ENCODE measurements at regions not wholly inside any gene's neighbourhood (a gene's known extent, or its start where the extent isn't known, plus 50 kb on each side); places are given as distances from the start of the nearest gene placed in this dataset.

- H4K8ac ChIP-seq (ENCODE audit: low read depth, low read length), result no peak overlapping the region
- H4K91ac ChIP-seq (ENCODE audit: low read depth, low read length, poor library complexity), result no peak overlapping the region
- H3K18ac ChIP-seq (ENCODE audit: low read length), result no peak overlapping the region
- H3K27ac ChIP-seq (replicated peaks; ENCODE audit: low read length), result no peak overlapping the region
- H3K79me1 ChIP-seq (ENCODE audit: low read depth, low read length), result no peaks in the 10 kb centered on the region
- no peak overlapping the region for H3K4me2 ChIP-seq (ENCODE audit: insufficient read depth, low read length, poor library complexity, severe bottlenecking)
- H3K14ac ChIP-seq (ENCODE audit: low read length), result no peak overlapping the region
- H3K4ac ChIP-seq (ENCODE audit: low read length), result no peak overlapping the region
- H3K4me3 ChIP-seq (ENCODE audit: low read length in 2 of 2), result no peak overlapping the region
- DNase-seq (ENCODE audit: low spot score), result no peak
- no peak overlapping the region for H2BK120ac ChIP-seq (ENCODE audit: low read depth, low read length)
- no peak overlapping the region for H2AK5ac ChIP-seq (ENCODE audit: low read depth, low read length)
- no peak overlapping the region for H2AFZ ChIP-seq (ENCODE audit: low read length)
- no peak overlapping the region for H2BK5ac ChIP-seq (ENCODE audit: low read length)
- H3K23ac ChIP-seq (ENCODE audit: low read depth, low read length, poor library complexity), result no peak overlapping the region
- H3K4me1 ChIP-seq (ENCODE audit: control insufficient read depth in 2 of 2, insufficient read depth in 1 of 2, low read depth in 1 of 2, low read length in 2 of 2), result peaks cover 24 to 55% of the 10 kb centered on the region in 2 donors
- H2BK12ac ChIP-seq (ENCODE audit: low read length), result no peak overlapping the region
- H2BK15ac ChIP-seq (ENCODE audit: low read length), result no peak overlapping the region
- WGBS, 2 donors (ENCODE audit: extremely low coverage in 2 of 2, insufficient read length in 2 of 2, insufficient replicate concordance in 1 of 2), result no CpG with 5 or more reads among the region's 5 CpGs
- H3K27me3 ChIP-seq (ENCODE audit: control insufficient read depth in 3 of 3, insufficient read depth in 3 of 3, low read depth in 1 of 3, low read length in 3 of 3), result no peaks in the 10 kb centered on the region
- H3K9ac ChIP-seq (ENCODE audit: low read depth, low read length, poor library complexity), result no peak overlapping the region
- no peaks in the 10 kb centered on the region for H3K36me3 ChIP-seq (replicated peaks in 1 of 2; ENCODE audit: control insufficient read depth in 2 of 2, insufficient read depth in 2 of 2, low read length in 2 of 2)
- no peaks in the 10 kb centered on the region for H3K9me3 ChIP-seq (replicated peaks in 1 of 2; ENCODE audit: control insufficient read depth in 2 of 2, insufficient read depth in 1 of 2, low read depth in 1 of 2, low read length in 2 of 2)
Measured at GRCh38 chr14:100403105-100403504, 80.0 kb downstream of the SLC25A47 start.

- no peaks in the 10 kb centered on the region for H3K27me3 ChIP-seq (ENCODE audit: control insufficient read depth in 3 of 3, insufficient read depth in 3 of 3, low read depth in 1 of 3, low read length in 3 of 3)
- no peaks in the 10 kb centered on the region for H3K9me3 ChIP-seq (replicated peaks in 1 of 2; ENCODE audit: control insufficient read depth in 2 of 2, insufficient read depth in 1 of 2, low read depth in 1 of 2, low read length in 2 of 2)
- peaks cover 21 to 53% of the 10 kb centered on the region in 2 donors for H3K4me1 ChIP-seq (ENCODE audit: control insufficient read depth in 2 of 2, insufficient read depth in 1 of 2, low read depth in 1 of 2, low read length in 2 of 2)
- H2BK15ac ChIP-seq (ENCODE audit: low read length), result no peak overlapping the region
- no peak overlapping the region for H2BK120ac ChIP-seq (ENCODE audit: low read depth, low read length)
- H4K91ac ChIP-seq (ENCODE audit: low read depth, low read length, poor library complexity), result no peak overlapping the region
- H2AFZ ChIP-seq (ENCODE audit: low read length), result no peak overlapping the region
- H4K8ac ChIP-seq (ENCODE audit: low read depth, low read length), result no peak overlapping the region
- H3K14ac ChIP-seq (ENCODE audit: low read length), result no peak overlapping the region
- H3K23ac ChIP-seq (ENCODE audit: low read depth, low read length, poor library complexity), result no peak overlapping the region
- no peak overlapping the region for H3K9ac ChIP-seq (ENCODE audit: low read depth, low read length, poor library complexity)
- no peak overlapping the region for H3K4me2 ChIP-seq (ENCODE audit: insufficient read depth, low read length, poor library complexity, severe bottlenecking)
- no peak overlapping the region for H2BK12ac ChIP-seq (ENCODE audit: low read length)
- H3K36me3 ChIP-seq (replicated peaks in 1 of 2; ENCODE audit: control insufficient read depth in 2 of 2, insufficient read depth in 2 of 2, low read length in 2 of 2), result no peaks in the 10 kb centered on the region
- DNase-seq (ENCODE audit: low spot score), result no peak
- no peak overlapping the region for H3K4me3 ChIP-seq (ENCODE audit: low read length in 2 of 2)
- H2BK5ac ChIP-seq (ENCODE audit: low read length), result no peak overlapping the region
- peak overlapping the region; percentile 15 for H2AK5ac ChIP-seq (ENCODE audit: low read depth, low read length)
- H3K27ac ChIP-seq (replicated peaks; ENCODE audit: low read length), result no peak overlapping the region
- no CpG with 5 or more reads among the region's 10 CpGs for WGBS, 2 donors (ENCODE audit: extremely low coverage in 2 of 2, insufficient read length in 2 of 2, insufficient replicate concordance in 1 of 2)
- H3K4ac ChIP-seq (ENCODE audit: low read length), result no peak overlapping the region
- H3K79me1 ChIP-seq (ENCODE audit: low read depth, low read length), result no peaks in the 10 kb centered on the region
- H3K18ac ChIP-seq (ENCODE audit: low read length), result no peak overlapping the region
Measured at GRCh38 chr14:100403802-100404365, 80.7 kb downstream of the SLC25A47 start.

- H2BK15ac ChIP-seq (ENCODE audit: low read length), result no peak overlapping the region
- no peak overlapping the region for H4K91ac ChIP-seq (ENCODE audit: low read depth, low read length, poor library complexity)
- H2BK12ac ChIP-seq (ENCODE audit: low read length), result no peak overlapping the region
- H3K23ac ChIP-seq (ENCODE audit: low read depth, low read length, poor library complexity), result no peak overlapping the region
- H3K18ac ChIP-seq (ENCODE audit: low read length), result peak overlapping the region; percentile 81
- no peak overlapping the region for H4K8ac ChIP-seq (ENCODE audit: low read depth, low read length)
- H3K4me1 ChIP-seq (ENCODE audit: control insufficient read depth in 2 of 2, insufficient read depth in 1 of 2, low read depth in 1 of 2, low read length in 2 of 2), result peaks cover 17 to 52% of the 10 kb centered on the region in 2 donors
- no peak overlapping the region for H3K4ac ChIP-seq (ENCODE audit: low read length)
- H3K4me3 ChIP-seq (ENCODE audit: low read length in 2 of 2), result peak overlapping the region in 1 of 2 donors; percentile 66
- no CpG with 5 or more reads among the region's 4 CpGs for whole genome bisulfite sequencing, 2 donors (ENCODE audit: extremely low coverage in 2 of 2, insufficient read length in 2 of 2, insufficient replicate concordance in 1 of 2)
- DNase-seq (ENCODE audit: low spot score), result no peak
- no peak overlapping the region for H3K27ac ChIP-seq (replicated peaks; ENCODE audit: low read length)
- no peaks in the 10 kb centered on the region for H3K79me1 ChIP-seq (ENCODE audit: low read depth, low read length)
- H3K36me3 ChIP-seq (replicated peaks in 1 of 2; ENCODE audit: control insufficient read depth in 2 of 2, insufficient read depth in 2 of 2, low read length in 2 of 2), result no peaks in the 10 kb centered on the region
- H2BK5ac ChIP-seq (ENCODE audit: low read length), result no peak overlapping the region
- peak overlapping the region; percentile 15 for H2AK5ac ChIP-seq (ENCODE audit: low read depth, low read length)
- H2AFZ ChIP-seq (ENCODE audit: low read length), result no peak overlapping the region
- H3K9ac ChIP-seq (ENCODE audit: low read depth, low read length, poor library complexity), result no peak overlapping the region
- H2BK120ac ChIP-seq (ENCODE audit: low read depth, low read length), result no peak overlapping the region
- H3K14ac ChIP-seq (ENCODE audit: low read length), result peak overlapping the region; percentile 28
- H3K9me3 ChIP-seq (replicated peaks in 1 of 2; ENCODE audit: control insufficient read depth in 2 of 2, insufficient read depth in 1 of 2, low read depth in 1 of 2, low read length in 2 of 2), result no peaks in the 10 kb centered on the region
- H3K27me3 ChIP-seq (ENCODE audit: control insufficient read depth in 3 of 3, insufficient read depth in 3 of 3, low read depth in 1 of 3, low read length in 3 of 3), result no peaks in the 10 kb centered on the region
- H3K4me2 ChIP-seq (ENCODE audit: insufficient read depth, low read length, poor library complexity, severe bottlenecking), result no peak overlapping the region
Measured at GRCh38 chr14:100404419-100404818, 81.3 kb downstream of the SLC25A47 start.

- H2AFZ ChIP-seq (ENCODE audit: low read length), result no peak overlapping the region
- H2BK12ac ChIP-seq (ENCODE audit: low read length), result no peak overlapping the region
- peaks cover 16 to 46% of the 10 kb centered on the region in 2 donors for H3K4me1 ChIP-seq (ENCODE audit: control insufficient read depth in 2 of 2, insufficient read depth in 1 of 2, low read depth in 1 of 2, low read length in 2 of 2)
- no peaks in the 10 kb centered on the region for H3K9me3 ChIP-seq (replicated peaks in 1 of 2; ENCODE audit: control insufficient read depth in 2 of 2, insufficient read depth in 1 of 2, low read depth in 1 of 2, low read length in 2 of 2)
- H3K79me1 ChIP-seq (ENCODE audit: low read depth, low read length), result no peaks in the 10 kb centered on the region
- no peak overlapping the region for H3K4me3 ChIP-seq (ENCODE audit: low read length in 2 of 2)
- no peak overlapping the region for H3K23ac ChIP-seq (ENCODE audit: low read depth, low read length, poor library complexity)
- no peak overlapping the region for H3K14ac ChIP-seq (ENCODE audit: low read length)
- peak overlapping the region; percentile 37 for H2AK5ac ChIP-seq (ENCODE audit: low read depth, low read length)
- H2BK15ac ChIP-seq (ENCODE audit: low read length), result no peak overlapping the region
- no peak overlapping the region for H2BK5ac ChIP-seq (ENCODE audit: low read length)
- H3K4ac ChIP-seq (ENCODE audit: low read length), result no peak overlapping the region
- no peaks in the 10 kb centered on the region for H3K36me3 ChIP-seq (replicated peaks in 1 of 2; ENCODE audit: control insufficient read depth in 2 of 2, insufficient read depth in 2 of 2, low read length in 2 of 2)
- no peak overlapping the region for H3K9ac ChIP-seq (ENCODE audit: low read depth, low read length, poor library complexity)
- no peak for DNase-seq (ENCODE audit: low spot score)
- no peak overlapping the region for H3K18ac ChIP-seq (ENCODE audit: low read length)
- no peak overlapping the region for H3K4me2 ChIP-seq (ENCODE audit: insufficient read depth, low read length, poor library complexity, severe bottlenecking)
- no CpG with 5 or more reads among the region's 12 CpGs for WGBS, 2 donors (ENCODE audit: extremely low coverage in 2 of 2, insufficient read length in 2 of 2, insufficient replicate concordance in 1 of 2)
- no peak overlapping the region for H4K91ac ChIP-seq (ENCODE audit: low read depth, low read length, poor library complexity)
- H2BK120ac ChIP-seq (ENCODE audit: low read depth, low read length), result no peak overlapping the region
- H3K27me3 ChIP-seq (ENCODE audit: control insufficient read depth in 3 of 3, insufficient read depth in 3 of 3, low read depth in 1 of 3, low read length in 3 of 3), result no peaks in the 10 kb centered on the region
- H3K27ac ChIP-seq (replicated peaks; ENCODE audit: low read length), result no peak overlapping the region
- no peak overlapping the region for H4K8ac ChIP-seq (ENCODE audit: low read depth, low read length)
Measured at GRCh38 chr14:100405760-100406455, 82.8 kb downstream of the SLC25A47 start.

Data from neuronal stem cell (in vitro differentiated cells).